Panc1 (cell line): ENCODE measurements at regions not wholly inside any gene's neighbourhood (a gene's known extent, or its start where the extent isn't known, plus 50 kb on each side); places are given as distances from the start of the nearest gene placed in this dataset.

ENCODE experiments used
- ATAC-seq: fragments of 200-7000 bp; cut with Tn5 transposase; 2 replicates; pipeline ENCODE4 v1.9.1; 2020; ENCODE audit warnings: mild to moderate bottlenecking, moderate library complexity
- BruUV-seq: library from RNA; stranded (reverse); fragments of 400-500 nt; replicated peaks from 2 replicates; lab custom pipeline; 2021; lab: Mats Ljungman, UMichigan
- CTCF ChIA-PET: fragments of 300-600 bp; sonication (Branson Sonifier 250); formaldehyde crosslinking; loops from one replicate; lab custom pipeline; 2022; ENCODE audit warnings: antibody characterized with exemption; lab: Charles Lee
- POLR2A ChIA-PET: fragments of 300-600 bp; sonication (Branson Sonifier 250); formaldehyde crosslinking; loops from one replicate; lab custom pipeline; 2022; ENCODE audit warnings: antibody characterized with exemption; lab: Charles Lee
- DNase-seq: peaks from one replicate; pipeline ENCODE4 v3.0.0-alpha.2; 2010; ENCODE audit warnings: low read depth, low spot score
- H3K27ac ChIP-seq: 2 replicates; pipeline ENCODE4 v1.5.1; 2011; ENCODE audit warnings: mild to moderate bottlenecking, low read length, inconsistent platforms
- H3K27me3 ChIP-seq: fragments of 200-500 bp; sonication (Bioruptor generic); 2 replicates; pipeline ENCODE4 v1.6.0; 2014; ENCODE audit warnings: low read length, inconsistent platforms; ENCODE audit not compliant: control insufficient read depth, insufficient read depth
- H3K36me3 ChIP-seq: fragments of 200-500 bp; sonication (Bioruptor generic); 2 replicates; pipeline ENCODE4 v1.5.1; 2014; ENCODE audit warnings: inconsistent platforms, mild to moderate bottlenecking, low read length, moderate library complexity; ENCODE audit not compliant: control insufficient read depth, insufficient read depth
- H3K4me1 ChIP-seq: 2 replicates; pipeline ENCODE4 v1.5.1; 2011; ENCODE audit warnings: inconsistent platforms, mild to moderate bottlenecking, low read length, moderate library complexity; ENCODE audit not compliant: control insufficient read depth, insufficient read depth
- H3K4me3 ChIP-seq, 2 experiments: 2 replicates each; pipeline ENCODE4 v1.5.1; 2011 to 2012; ENCODE audit warnings: low read depth in 2 of 2, low read length in 2 of 2, mild to moderate bottlenecking in 2 of 2, inconsistent platforms in 1 of 2, moderate library complexity in 1 of 2
- H3K9me3 ChIP-seq: fragments of 200-500 bp; sonication (Bioruptor generic); 2 replicates; pipeline ENCODE4 v1.5.1; 2014; ENCODE audit warnings: low read depth, mild to moderate bottlenecking, inconsistent platforms, low read length, moderate library complexity; ENCODE audit not compliant: control insufficient read depth, insufficient read depth
- POLR2AphosphoS5 ChIP-seq: IDR thresholded peaks from 2 replicates; pipeline ENCODE4 v1.6.1; 2012; ENCODE audit warnings: mild to moderate bottlenecking, low read depth, low read length, moderate library complexity
- SIN3A ChIP-seq: IDR thresholded peaks from 2 replicates; pipeline ENCODE4 v1.6.1; 2012; ENCODE audit warnings: low read depth, mild to moderate bottlenecking, low read length, moderate library complexity, borderline replicate concordance; ENCODE audit not compliant: insufficient read depth
- TCF7L2 ChIP-seq: IDR thresholded peaks from 2 replicates; pipeline ENCODE4 v1.6.1; 2011; ENCODE audit warnings: mild to moderate bottlenecking, low read depth, low read length, inconsistent platforms
- in situ Hi-C: cut with HindIII; loops from 2 replicates; pipeline ENCODE4 v1.10.0; 2016; ENCODE audit warnings: low sequenced_read_pairs, low pct_unique_long_range_greater_than_20kb
- intact Hi-C: fragments of 100-400 bp; cut with micrococcal nuclease; formaldehyde crosslinking; loops from one replicate; pipeline ENCODE4 v1.10.0; 2022; ENCODE audit not compliant: unreplicated experiment
- TF ChIP-seq, protein P1 (sequence below), 2 experiments: IDR thresholded peaks; 2 replicates each; pipeline ENCODE4 v1.6.1; 2011 to 2012; ENCODE audit warnings: low read depth in 2 of 2, control low read depth in 1 of 2, low read length in 1 of 2, mild to moderate bottlenecking in 1 of 2, moderate library complexity in 1 of 2; ENCODE audit not compliant: insufficient read depth in 1 of 2
- TF ChIP-seq, protein P2 (sequence below): fragments of 450-650 bp; IDR thresholded peaks from 2 replicates; pipeline ENCODE4 v1.5.1; 2017; ENCODE audit warnings: mild to moderate bottlenecking

DNA sequence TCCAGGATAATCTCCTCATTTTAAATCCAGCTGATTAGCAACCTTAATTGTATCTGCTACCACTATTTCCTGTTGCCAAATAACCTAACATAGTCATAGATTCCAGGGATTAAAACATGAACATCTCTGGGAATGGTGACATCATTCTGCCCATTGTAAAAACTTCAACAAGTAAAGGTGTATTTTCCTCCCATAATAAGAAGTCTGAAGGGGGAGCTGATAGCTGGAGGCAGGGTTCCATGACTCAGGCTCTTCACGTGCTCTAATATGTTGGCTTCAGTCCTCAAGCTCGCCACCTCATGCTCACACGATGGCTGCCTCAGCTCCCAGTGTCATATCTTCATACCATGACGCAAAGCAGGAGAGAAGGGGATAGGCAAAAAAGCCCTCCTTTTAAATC is 172.0 kb upstream of the VASH1 start:
- no peaks in the 10 kb centered on the region for H3K27me3 ChIP-seq
- ChIA-PET POLR2A (no interaction called here), CTCF (no interaction called here)
- H3K36me3 ChIP-seq: no peaks in the 10 kb centered on the region
- no peak overlapping the region for H3K4me3 ChIP-seq
- no peak for ATAC-seq
- no peaks in the 10 kb centered on the region for H3K9me3 ChIP-seq
- TF ChIP-seq, protein P1, sequence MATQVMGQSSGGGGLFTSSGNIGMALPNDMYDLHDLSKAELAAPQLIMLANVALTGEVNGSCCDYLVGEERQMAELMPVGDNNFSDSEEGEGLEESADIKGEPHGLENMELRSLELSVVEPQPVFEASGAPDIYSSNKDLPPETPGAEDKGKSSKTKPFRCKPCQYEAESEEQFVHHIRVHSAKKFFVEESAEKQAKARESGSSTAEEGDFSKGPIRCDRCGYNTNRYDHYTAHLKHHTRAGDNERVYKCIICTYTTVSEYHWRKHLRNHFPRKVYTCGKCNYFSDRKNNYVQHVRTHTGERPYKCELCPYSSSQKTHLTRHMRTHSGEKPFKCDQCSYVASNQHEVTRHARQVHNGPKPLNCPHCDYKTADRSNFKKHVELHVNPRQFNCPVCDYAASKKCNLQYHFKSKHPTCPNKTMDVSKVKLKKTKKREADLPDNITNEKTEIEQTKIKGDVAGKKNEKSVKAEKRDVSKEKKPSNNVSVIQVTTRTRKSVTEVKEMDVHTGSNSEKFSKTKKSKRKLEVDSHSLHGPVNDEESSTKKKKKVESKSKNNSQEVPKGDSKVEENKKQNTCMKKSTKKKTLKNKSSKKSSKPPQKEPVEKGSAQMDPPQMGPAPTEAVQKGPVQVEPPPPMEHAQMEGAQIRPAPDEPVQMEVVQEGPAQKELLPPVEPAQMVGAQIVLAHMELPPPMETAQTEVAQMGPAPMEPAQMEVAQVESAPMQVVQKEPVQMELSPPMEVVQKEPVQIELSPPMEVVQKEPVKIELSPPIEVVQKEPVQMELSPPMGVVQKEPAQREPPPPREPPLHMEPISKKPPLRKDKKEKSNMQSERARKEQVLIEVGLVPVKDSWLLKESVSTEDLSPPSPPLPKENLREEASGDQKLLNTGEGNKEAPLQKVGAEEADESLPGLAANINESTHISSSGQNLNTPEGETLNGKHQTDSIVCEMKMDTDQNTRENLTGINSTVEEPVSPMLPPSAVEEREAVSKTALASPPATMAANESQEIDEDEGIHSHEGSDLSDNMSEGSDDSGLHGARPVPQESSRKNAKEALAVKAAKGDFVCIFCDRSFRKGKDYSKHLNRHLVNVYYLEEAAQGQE (IDR thresholded peaks at IDR 0.05; ENCODE audit: insufficient read depth in 1 of 2, low read depth in 2 of 2, low read length in 1 of 2): no peak
- no peak for TF ChIP-seq SIN3A
- TF ChIP-seq, protein P2, sequence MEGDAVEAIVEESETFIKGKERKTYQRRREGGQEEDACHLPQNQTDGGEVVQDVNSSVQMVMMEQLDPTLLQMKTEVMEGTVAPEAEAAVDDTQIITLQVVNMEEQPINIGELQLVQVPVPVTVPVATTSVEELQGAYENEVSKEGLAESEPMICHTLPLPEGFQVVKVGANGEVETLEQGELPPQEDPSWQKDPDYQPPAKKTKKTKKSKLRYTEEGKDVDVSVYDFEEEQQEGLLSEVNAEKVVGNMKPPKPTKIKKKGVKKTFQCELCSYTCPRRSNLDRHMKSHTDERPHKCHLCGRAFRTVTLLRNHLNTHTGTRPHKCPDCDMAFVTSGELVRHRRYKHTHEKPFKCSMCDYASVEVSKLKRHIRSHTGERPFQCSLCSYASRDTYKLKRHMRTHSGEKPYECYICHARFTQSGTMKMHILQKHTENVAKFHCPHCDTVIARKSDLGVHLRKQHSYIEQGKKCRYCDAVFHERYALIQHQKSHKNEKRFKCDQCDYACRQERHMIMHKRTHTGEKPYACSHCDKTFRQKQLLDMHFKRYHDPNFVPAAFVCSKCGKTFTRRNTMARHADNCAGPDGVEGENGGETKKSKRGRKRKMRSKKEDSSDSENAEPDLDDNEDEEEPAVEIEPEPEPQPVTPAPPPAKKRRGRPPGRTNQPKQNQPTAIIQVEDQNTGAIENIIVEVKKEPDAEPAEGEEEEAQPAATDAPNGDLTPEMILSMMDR: no peak
- no peak for TF ChIP-seq TCF7L2
- TF ChIP-seq POLR2AphosphoS5: no peak
- no peak for DNase-seq
- H3K4me1 ChIP-seq: no peaks in the 10 kb centered on the region
- intact Hi-C loops (no loop called here), in situ Hi-C loops (no loop called here)
- no peak overlapping the region for H3K27ac ChIP-seq
- no TSS peak for BruUV-seq

GRCh38 chr14:76591266-76591665 is 170.0 kb upstream of the VASH1 start:
- in situ Hi-C loops (no loop called here), intact Hi-C loops (no loop called here)
- no peak overlapping the region for H3K4me3 ChIP-seq
- POLR2A ChIA-PET: no interaction called here
- 0 out of 2 replicates have a peak, but pooled peaks cover 2% of the 10 kb centered on the region for H3K27me3 ChIP-seq
- no peaks in the 10 kb centered on the region for H3K9me3 ChIP-seq
- H3K36me3 ChIP-seq: no peaks in the 10 kb centered on the region
- ATAC-seq (no peak), DNase-seq (no peak)
- CTCF ChIA-PET: no interaction called here
- no TSS peak for BruUV-seq
- H3K27ac ChIP-seq: no peak overlapping the region
- no peaks in the 10 kb centered on the region for H3K4me1 ChIP-seq
- TF ChIP-seq, protein P2: no peak
- TF ChIP-seq TCF7L2: no peak
- TF ChIP-seq, protein P1 (IDR thresholded peaks at IDR 0.05; ENCODE audit: insufficient read depth in 1 of 2, low read depth in 2 of 2, low read length in 1 of 2): no peak
- no peak for TF ChIP-seq SIN3A
- TF ChIP-seq POLR2AphosphoS5: no peak
